Esophagus muscularis mucosa (tissue), 3 donors: ENCODE measurements at regions not wholly inside any gene's neighbourhood (a gene's known extent, or its start where the extent isn't known, plus 50 kb on each side); places are given as distances from the start of the nearest gene placed in this dataset.

Experiments
- CTCF ChIP-seq, 3 experiments: fragments of 200-600 bp in 2 of 3; fragments of 450-650 bp in 1 of 3; sonication (generic) in 2 of 3; IDR thresholded peaks; one replicate each; pipeline ENCODE4 v1.5.1; 2017 to 2019; ENCODE audit warnings: antibody characterized with exemption in 3 of 3, mild to moderate bottlenecking in 2 of 3, moderate library complexity in 1 of 3
- POLR2A ChIP-seq: fragments of 450-650 bp; IDR thresholded peaks from one replicate; pipeline ENCODE4 v1.6.1; 2017; ENCODE audit warnings: antibody characterized with exemption, moderate library complexity, mild to moderate bottlenecking, low read depth
- POLR2AphosphoS5 ChIP-seq, 2 donors: sonication (generic); formaldehyde crosslinking; IDR thresholded peaks; one replicate each; pipeline ENCODE4 v1.6.1; 2017; ENCODE audit warnings: antibody characterized with exemption in 2 of 2

- TF ChIP-seq CTCF (IDR thresholded peaks at IDR 0.05): no peak
- no peak for TF ChIP-seq POLR2A
- no peak for TF ChIP-seq POLR2AphosphoS5 (IDR thresholded peaks at IDR 0.05)
Observed at GRCh38 chr1:195867638-195868037, 740.6 kb downstream of the KCNT2 start.
